HepG2 (cell line): ENCODE measurements at regions not wholly inside any gene's neighbourhood (a gene's known extent, or its start where the extent isn't known, plus 50 kb on each side); places are given as distances from the start of the nearest gene placed in this dataset.

Source experiments
- CEBPB ChIP-seq: IDR thresholded peaks from 2 replicates; pipeline ENCODE4 v1.6.1; 2011; ENCODE audit warnings: low read depth, low read length, improper control_type of control experiment, borderline replicate concordance
- HDAC6 ChIP-seq: fragments of 200-600 bp; sonication (generic); IDR thresholded peaks from 2 replicates; pipeline ENCODE4 v1.7.0; 2017; ENCODE audit warnings: mild to moderate bottlenecking, antibody characterized with exemption, low read length, low read depth
- HNRNPH1 ChIP-seq: fragments of 200-400 bp; formaldehyde crosslinking; optimal IDR thresholded peaks from 2 replicates; pipeline ENCODE3; 2017; ENCODE audit warnings: mild to moderate bottlenecking, low read depth, low read length
- JUN ChIP-seq: sonication (generic); formaldehyde crosslinking; IDR thresholded peaks from 2 replicates; pipeline ENCODE4 v1.4.0; 2020; ENCODE audit warnings: mild to moderate bottlenecking, missing genetic modification reagents
- TEAD2 ChIP-seq: sonication (generic); formaldehyde crosslinking; IDR thresholded peaks from 2 replicates; pipeline ENCODE4 v1.9.0; 2021; ENCODE audit warnings: missing genetic modification reagents
- ZBTB7A ChIP-seq: sonication (generic); formaldehyde crosslinking; IDR thresholded peaks from 2 replicates; pipeline ENCODE4 v1.8.0; 2022; ENCODE audit warnings: mild to moderate bottlenecking, missing genetic modification reagents
- TF ChIP-seq, protein P1 (sequence below): sonication (generic); formaldehyde crosslinking; IDR thresholded peaks from 2 replicates; pipeline ENCODE4 v1.4.0; 2020; ENCODE audit warnings: low read depth, mild to moderate bottlenecking, missing genetic modification reagents

DNA sequence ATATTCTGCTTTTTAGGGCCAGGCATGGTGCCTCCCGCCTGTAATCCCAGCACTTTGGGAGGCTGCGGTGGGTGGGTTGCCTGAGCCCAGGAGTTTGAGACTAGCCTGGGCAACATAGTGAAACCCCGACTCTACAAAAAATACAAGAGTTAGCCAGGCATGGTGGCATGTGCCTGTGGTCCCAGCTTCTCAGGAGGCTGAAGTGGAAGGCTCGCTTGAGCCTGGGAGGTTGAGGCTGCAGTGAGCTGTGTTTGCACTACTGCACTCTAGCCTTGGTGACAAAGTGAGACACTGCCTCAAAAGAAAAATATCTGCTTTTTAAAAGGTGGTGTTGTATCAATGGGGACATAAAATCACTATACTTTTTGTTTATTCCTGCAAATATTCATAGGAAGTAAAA, 112.8 kb downstream of the C3orf38 start:
- TF ChIP-seq JUN (CRISPR knock-in tag) (no peak), TEAD2 (no peak), ZBTB7A (CRISPR knock-in tag) (no peak), HDAC6 (no peak), CEBPB (no peak), HNRNPH1 (no peak)
- TF ChIP-seq, protein P1, sequence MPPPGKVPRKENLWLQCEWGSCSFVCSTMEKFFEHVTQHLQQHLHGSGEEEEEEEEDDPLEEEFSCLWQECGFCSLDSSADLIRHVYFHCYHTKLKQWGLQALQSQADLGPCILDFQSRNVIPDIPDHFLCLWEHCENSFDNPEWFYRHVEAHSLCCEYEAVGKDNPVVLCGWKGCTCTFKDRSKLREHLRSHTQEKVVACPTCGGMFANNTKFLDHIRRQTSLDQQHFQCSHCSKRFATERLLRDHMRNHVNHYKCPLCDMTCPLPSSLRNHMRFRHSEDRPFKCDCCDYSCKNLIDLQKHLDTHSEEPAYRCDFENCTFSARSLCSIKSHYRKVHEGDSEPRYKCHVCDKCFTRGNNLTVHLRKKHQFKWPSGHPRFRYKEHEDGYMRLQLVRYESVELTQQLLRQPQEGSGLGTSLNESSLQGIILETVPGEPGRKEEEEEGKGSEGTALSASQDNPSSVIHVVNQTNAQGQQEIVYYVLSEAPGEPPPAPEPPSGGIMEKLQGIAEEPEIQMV (CRISPR knock-in tag) = no peak
